H9 (cell line): ENCODE measurements at regions not wholly inside any gene's neighbourhood (a gene's known extent, or its start where the extent isn't known, plus 50 kb on each side); places are given as distances from the start of the nearest gene placed in this dataset.

Experiments
- DNase-seq: peaks from one replicate; pipeline ENCODE4 v3.0.0-alpha.2; 2017
- H2AFZ ChIP-seq: one replicate; pipeline ENCODE4 v1.6.1; 2013; ENCODE audit warnings: mild to moderate bottlenecking, low read length, control low read depth, moderate library complexity
- H2AK5ac ChIP-seq: 2 replicates; pipeline ENCODE4 v1.6.1; 2013; ENCODE audit warnings: low read length, control low read depth, mixed read lengths; ENCODE audit not compliant: insufficient read length
- H2BK120ac ChIP-seq: one replicate; pipeline ENCODE4 v1.6.1; 2013; ENCODE audit warnings: low read depth, mild to moderate bottlenecking, low read length, control low read depth, inconsistent platforms; ENCODE audit not compliant: poor library complexity, severe bottlenecking
- H2BK12ac ChIP-seq: 2 replicates; pipeline ENCODE4 v1.6.1; 2013; ENCODE audit warnings: low read length, control low read depth, mixed read lengths, low read depth; ENCODE audit not compliant: insufficient read length
- H2BK15ac ChIP-seq: 2 replicates; pipeline ENCODE4 v1.6.1; 2013; ENCODE audit warnings: low read depth, low read length, control low read depth
- H2BK20ac ChIP-seq: one replicate; pipeline ENCODE4 v1.6.1; 2013; ENCODE audit warnings: low read depth, mild to moderate bottlenecking, low read length, control low read depth, inconsistent platforms; ENCODE audit not compliant: poor library complexity, severe bottlenecking
- H2BK5ac ChIP-seq: 2 replicates; pipeline ENCODE4 v1.6.1; 2013; ENCODE audit warnings: low read length, control low read depth, mixed read lengths; ENCODE audit not compliant: insufficient read length
- H3K14ac ChIP-seq: 2 replicates; pipeline ENCODE4 v1.6.1; 2013; ENCODE audit warnings: low read length, control low read depth; ENCODE audit not compliant: insufficient read depth
- H3K18ac ChIP-seq: 2 replicates; pipeline ENCODE4 v1.6.1; 2013; ENCODE audit warnings: low read depth, mild to moderate bottlenecking, mixed read lengths, low read length, control low read depth; ENCODE audit not compliant: insufficient read length
- H3K23ac ChIP-seq: 2 replicates; pipeline ENCODE4 v1.6.1; 2013; ENCODE audit warnings: low read length, control low read depth, mixed read lengths, low read depth; ENCODE audit not compliant: insufficient read length
- H3K23me2 ChIP-seq: 2 replicates; pipeline ENCODE4 v1.6.1; 2013; ENCODE audit warnings: low read depth, mild to moderate bottlenecking, mixed read lengths, low read length, control low read depth; ENCODE audit not compliant: insufficient read length, poor library complexity, severe bottlenecking
- H3K27ac ChIP-seq: 2 replicates; pipeline ENCODE4 v1.5.1; 2013; ENCODE audit warnings: low read length, control low read depth, mixed read lengths, low read depth; ENCODE audit not compliant: insufficient read length
- H3K27me3 ChIP-seq: 2 replicates; pipeline ENCODE4 v1.6.1; 2013; ENCODE audit warnings: low read length, control low read depth, inconsistent platforms; ENCODE audit not compliant: insufficient read depth
- H3K4ac ChIP-seq: 2 replicates; pipeline ENCODE4 v1.6.1; 2013; ENCODE audit warnings: low read depth, mild to moderate bottlenecking, control low read depth, inconsistent platforms, low read length, moderate library complexity
- H3K4me1 ChIP-seq: 2 replicates; pipeline ENCODE4 v1.6.1; 2013; ENCODE audit warnings: low read length, control low read depth, inconsistent platforms; ENCODE audit not compliant: insufficient read depth
- H3K4me2 ChIP-seq: 2 replicates; pipeline ENCODE4 v1.6.1; 2013; ENCODE audit warnings: low read length, control low read depth, mixed read lengths; ENCODE audit not compliant: insufficient read length, insufficient read depth
- H3K56ac ChIP-seq: 2 replicates; pipeline ENCODE4 v1.6.1; 2013; ENCODE audit warnings: low read depth, mild to moderate bottlenecking, mixed read lengths, low read length, control low read depth; ENCODE audit not compliant: insufficient read length
- H3K79me1 ChIP-seq: 2 replicates; pipeline ENCODE4 v1.6.1; 2013; ENCODE audit warnings: low read depth, mild to moderate bottlenecking, moderate library complexity, low read length, control low read depth, inconsistent platforms; ENCODE audit not compliant: insufficient read depth, poor library complexity, severe bottlenecking
- H3K79me2 ChIP-seq: 2 replicates; pipeline ENCODE4 v1.6.1; 2013; ENCODE audit warnings: low read length, control low read depth, inconsistent platforms; ENCODE audit not compliant: insufficient read depth
- H3K9ac ChIP-seq: 2 replicates; pipeline ENCODE4 v1.6.1; 2013; ENCODE audit warnings: low read length, control low read depth, mixed read lengths; ENCODE audit not compliant: insufficient read length; ENCODE audit errors: extremely low read depth
- H3K9me3 ChIP-seq: one replicate; pipeline ENCODE4 v1.6.1; 2013; ENCODE audit warnings: low read depth, low read length, inconsistent platforms; ENCODE audit not compliant: control insufficient read depth
- H3T11ph ChIP-seq: one replicate; pipeline ENCODE4 v1.6.1; 2013; ENCODE audit warnings: mild to moderate bottlenecking, low read length, control low read depth, inconsistent platforms
- H4K20me1 ChIP-seq: one replicate; pipeline ENCODE4 v1.6.1; 2013; ENCODE audit not compliant: control insufficient read depth, insufficient read length, insufficient read depth
- H4K5ac ChIP-seq: 2 replicates; pipeline ENCODE4 v1.6.1; 2013; ENCODE audit warnings: low read depth, mild to moderate bottlenecking, mixed read lengths, low read length, control low read depth; ENCODE audit not compliant: insufficient read length
- H4K8ac ChIP-seq: replicated peaks from 2 replicates; pipeline ENCODE4 v1.6.1; 2013; ENCODE audit warnings: low read length, control low read depth, mixed read lengths, low read depth; ENCODE audit not compliant: insufficient read length
- H4K91ac ChIP-seq: 2 replicates; pipeline ENCODE4 v1.6.1; 2013; ENCODE audit warnings: low read depth, mild to moderate bottlenecking, moderate library complexity, mixed read lengths, low read length, control low read depth; ENCODE audit not compliant: insufficient read length
- H3K27ac Mint-ChIP-seq, 3 experiments: 2 replicates in 2 of 3; 3 replicates in 1 of 3; pipeline ENCODE4 v1.8.0; 2020 to 2021; ENCODE audit warnings: mixed read lengths in 3 of 3, mild to moderate bottlenecking in 1 of 3, moderate library complexity in 1 of 3
- H3K27me3 Mint-ChIP-seq: 2 replicates; pipeline ENCODE4 v1.8.0; 2021; ENCODE audit warnings: low read depth, mild to moderate bottlenecking, moderate library complexity, mixed read lengths
- H3K36me3 Mint-ChIP-seq, 3 experiments: 2 replicates in 2 of 3; 3 replicates in 1 of 3; pipeline ENCODE4 v1.8.0; 2020 to 2021; ENCODE audit warnings: low read depth in 3 of 3, mixed read lengths in 3 of 3; ENCODE audit not compliant: insufficient read depth in 1 of 3
- H3K4me1 Mint-ChIP-seq, 2 experiments: 2 replicates each; pipeline ENCODE4 v1.8.0; 2020; ENCODE audit warnings: mixed read lengths in 2 of 2
- H3K4me3 Mint-ChIP-seq, 2 experiments: 2 replicates in 1 of 2; 3 replicates in 1 of 2; pipeline ENCODE4 v1.8.0; 2020 to 2021; ENCODE audit warnings: mild to moderate bottlenecking in 2 of 2, mixed read lengths in 2 of 2, moderate library complexity in 1 of 2
- H3K9me3 Mint-ChIP-seq, 2 experiments: 2 replicates in 1 of 2; 3 replicates in 1 of 2; pipeline ENCODE4 v1.8.0; 2020; ENCODE audit warnings: mild to moderate bottlenecking in 2 of 2, mixed read lengths in 2 of 2, moderate library complexity in 1 of 2
- CTCF ChIP-seq: fragments of 200-600 bp; sonication (generic); conservative IDR thresholded peaks from 3 replicates; pipeline ENCODE4 v1.8.0; 2021; ENCODE audit warnings: antibody characterized with exemption, mild to moderate bottlenecking
- WGBS: extraction: QIAGEN DNeasy Blood & Tissue Kit; methylation state at CpG from one replicate; pipeline ENCODE4 v1.1.7; 2013; ENCODE audit warnings: missing lambda C conversion rate, low lambda C conversion rate, mixed read lengths; ENCODE audit not compliant: insufficient read length; ENCODE audit errors: extremely low coverage; 5-methylcytosine and 5-hydroxymethylcytosine counted together

- H2BK15ac ChIP-seq, result no peak overlapping the region
- H2BK12ac ChIP-seq, result no peak overlapping the region
- H3K27me3 Mint-ChIP-seq, result peaks cover 4% of the 10 kb centered on the region
- no peak overlapping the region for H3K9ac ChIP-seq
- no peak overlapping the region for H3K18ac ChIP-seq
- H3K14ac ChIP-seq, result no peak overlapping the region
- no CpG with 5 or more reads among the region's 4 CpGs for WGBS
- no peak overlapping the region for H2AK5ac ChIP-seq
- no peak overlapping the region for H2AFZ ChIP-seq
- H3K27ac ChIP-seq, result no peak overlapping the region
- no peak overlapping the region for H4K91ac ChIP-seq
- no peaks in the 10 kb centered on the region for H3K9me3 Mint-ChIP-seq
- no peak overlapping the region for H3T11ph ChIP-seq
- no peak overlapping the region for H3K4me3 Mint-ChIP-seq
- no peak for DNase-seq
- H3K27ac Mint-ChIP-seq, result peak overlapping the region in 1 of 3 experiments; percentile 72; a peak in 2 of 7 replicates
- H2BK20ac ChIP-seq, result no peak overlapping the region
- no peak overlapping the region for H3K4me2 ChIP-seq
- H3K27me3 ChIP-seq, result no peaks in the 10 kb centered on the region
- H3K56ac ChIP-seq, result no peak overlapping the region
- no peaks in the 10 kb centered on the region for H3K23me2 ChIP-seq
- no peak overlapping the region for H2BK5ac ChIP-seq
- no peaks in the 10 kb centered on the region for H3K36me3 Mint-ChIP-seq
- no peak overlapping the region for H3K4ac ChIP-seq
- TF ChIP-seq CTCF, result no peak
- H3K4me1 Mint-ChIP-seq, result peaks cover 23 to 32% of the 10 kb centered on the region in 2 experiments
- H3K9me3 ChIP-seq, result no peaks in the 10 kb centered on the region
- H4K20me1 ChIP-seq, result no peaks in the 10 kb centered on the region
- H3K79me2 ChIP-seq, result no peaks in the 10 kb centered on the region
- H4K8ac ChIP-seq, result no peak overlapping the region
- peaks cover 5% of the 10 kb centered on the region; the same call in 1 of the 2 replicates for H3K4me1 ChIP-seq
- H2BK120ac ChIP-seq, result no peak overlapping the region
- H3K79me1 ChIP-seq, result no peaks in the 10 kb centered on the region
- no peak overlapping the region for H3K23ac ChIP-seq
- no peak overlapping the region for H4K5ac ChIP-seq
Observed at GRCh38 chr1:201626629-201627275, 87.8 kb downstream of the NAV1 start.
